SH-SY5Y (cell line): ENCODE measurements at regions not wholly inside any gene's neighbourhood (a gene's known extent, or its start where the extent isn't known, plus 50 kb on each side); places are given as distances from the start of the nearest gene placed in this dataset.

ENCODE experiments used
- GATA2 ChIP-seq: IDR thresholded peaks from 2 replicates; pipeline ENCODE4 v1.6.1; 2011; ENCODE audit warnings: mild to moderate bottlenecking, low read depth, low read length
- GATA3 ChIP-seq: IDR thresholded peaks from 2 replicates; pipeline ENCODE4 v1.6.1; 2011; ENCODE audit warnings: low read depth, mild to moderate bottlenecking, low read length, moderate library complexity

GRCh38 chr2:174678395-174678794 is 80.8 kb upstream of the WIPF1 start:
- peak; percentile 99 for TF ChIP-seq GATA3
- peak; percentile 99 for TF ChIP-seq GATA2
